Epithelial cell of esophagus (primary cell): ENCODE measurements at regions not wholly inside any gene's neighbourhood (a gene's known extent, or its start where the extent isn't known, plus 50 kb on each side); places are given as distances from the start of the nearest gene placed in this dataset.

ENCODE experiments used
- DNase-seq: peaks from one replicate; pipeline ENCODE4 v3.0.0; 2010; ENCODE audit warnings: low read depth
- H3K4me3 ChIP-seq: 2 replicates; pipeline ENCODE4 v1.5.1; 2011; ENCODE audit warnings: mild to moderate bottlenecking, low read length, control low read depth
- TF ChIP-seq, protein P1 (sequence below): IDR thresholded peaks from 2 replicates; pipeline ENCODE4 v1.5.1; 2011; ENCODE audit warnings: low read depth, mild to moderate bottlenecking, low read length, control low read depth, inconsistent platforms; ENCODE audit not compliant: insufficient read depth; ENCODE audit errors: missing control alignments

DNA sequence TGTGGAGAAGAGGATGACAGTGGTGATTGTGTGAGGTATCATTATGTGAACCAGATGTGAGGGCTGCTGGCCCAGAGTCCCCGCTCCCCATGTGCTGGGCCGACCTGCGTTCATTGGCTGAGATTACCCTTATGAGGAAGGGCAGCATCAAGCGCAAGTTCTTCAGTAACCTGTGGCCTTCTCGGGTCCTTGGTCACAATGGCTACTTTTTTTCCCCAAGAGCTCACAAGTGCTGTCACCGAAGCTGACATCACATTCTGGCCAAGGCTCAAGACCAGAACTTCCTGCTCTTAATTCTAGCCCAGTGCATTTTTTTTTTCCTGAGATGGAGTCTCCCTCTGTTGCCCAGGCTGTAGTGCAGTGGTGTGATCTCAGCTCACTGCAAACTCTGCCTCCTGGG is 262.9 kb downstream of the RHOU start:
- H3K4me3 ChIP-seq: no peak overlapping the region
- TF ChIP-seq, protein P1, sequence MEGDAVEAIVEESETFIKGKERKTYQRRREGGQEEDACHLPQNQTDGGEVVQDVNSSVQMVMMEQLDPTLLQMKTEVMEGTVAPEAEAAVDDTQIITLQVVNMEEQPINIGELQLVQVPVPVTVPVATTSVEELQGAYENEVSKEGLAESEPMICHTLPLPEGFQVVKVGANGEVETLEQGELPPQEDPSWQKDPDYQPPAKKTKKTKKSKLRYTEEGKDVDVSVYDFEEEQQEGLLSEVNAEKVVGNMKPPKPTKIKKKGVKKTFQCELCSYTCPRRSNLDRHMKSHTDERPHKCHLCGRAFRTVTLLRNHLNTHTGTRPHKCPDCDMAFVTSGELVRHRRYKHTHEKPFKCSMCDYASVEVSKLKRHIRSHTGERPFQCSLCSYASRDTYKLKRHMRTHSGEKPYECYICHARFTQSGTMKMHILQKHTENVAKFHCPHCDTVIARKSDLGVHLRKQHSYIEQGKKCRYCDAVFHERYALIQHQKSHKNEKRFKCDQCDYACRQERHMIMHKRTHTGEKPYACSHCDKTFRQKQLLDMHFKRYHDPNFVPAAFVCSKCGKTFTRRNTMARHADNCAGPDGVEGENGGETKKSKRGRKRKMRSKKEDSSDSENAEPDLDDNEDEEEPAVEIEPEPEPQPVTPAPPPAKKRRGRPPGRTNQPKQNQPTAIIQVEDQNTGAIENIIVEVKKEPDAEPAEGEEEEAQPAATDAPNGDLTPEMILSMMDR: no peak
- no peak for DNase-seq

DNA sequence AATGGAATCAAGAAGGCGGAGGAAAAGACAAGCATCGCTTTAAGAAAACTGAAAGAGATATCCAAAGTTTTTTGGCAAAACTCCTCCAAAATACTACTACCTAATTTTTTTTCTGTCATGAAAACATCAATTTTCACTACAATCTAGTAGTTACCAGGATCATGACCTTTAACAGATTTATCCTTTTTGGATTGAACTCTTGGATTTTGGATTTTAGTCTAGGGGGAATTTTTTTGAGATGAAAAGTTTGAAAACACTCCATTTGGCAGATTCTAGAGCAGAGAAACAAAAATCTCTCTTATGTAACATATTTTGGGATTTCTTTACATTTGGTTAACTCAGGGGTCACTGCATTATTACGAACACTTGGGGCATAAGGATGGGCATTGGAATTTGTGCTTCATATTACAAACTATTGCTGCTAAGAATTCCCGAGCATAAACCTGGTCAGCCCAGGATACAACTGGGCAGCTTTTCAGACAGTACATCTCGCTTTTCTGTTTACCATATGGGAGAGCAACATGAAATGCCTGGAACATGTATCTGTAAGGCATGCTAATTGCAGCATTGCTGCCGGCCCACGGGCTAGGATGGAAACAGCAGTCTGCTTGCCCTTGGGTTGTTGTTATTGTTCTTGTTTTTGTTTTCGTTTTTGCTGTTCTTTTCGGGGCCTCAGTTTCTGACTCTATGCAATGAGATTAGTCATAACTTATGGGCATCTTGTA is 264.3 kb downstream of the RHOU start:
- DNase-seq: no peak
- no peak overlapping the region for H3K4me3 ChIP-seq
- TF ChIP-seq, protein P1: no peak

DNA sequence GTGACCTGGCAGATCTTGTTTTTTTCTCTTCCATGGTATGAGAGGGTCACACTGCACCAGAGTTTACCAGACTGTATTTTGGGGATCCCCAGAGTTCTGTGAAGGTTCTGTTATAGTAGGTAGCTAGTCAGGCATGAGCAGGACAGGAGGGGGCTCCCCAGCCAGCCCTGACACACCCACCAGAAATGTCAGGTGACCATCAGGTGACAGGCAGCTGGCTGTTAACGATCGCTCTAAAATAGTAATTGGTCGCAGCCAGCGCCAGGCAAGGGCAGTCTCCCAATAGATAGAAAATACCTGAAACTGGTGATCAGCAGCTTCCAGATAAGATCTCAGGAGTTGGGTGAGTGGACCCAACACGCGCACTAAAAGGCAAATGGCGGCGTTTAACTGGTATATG is 264.9 kb downstream of the RHOU start:
- TF ChIP-seq, protein P1: no peak

DNA sequence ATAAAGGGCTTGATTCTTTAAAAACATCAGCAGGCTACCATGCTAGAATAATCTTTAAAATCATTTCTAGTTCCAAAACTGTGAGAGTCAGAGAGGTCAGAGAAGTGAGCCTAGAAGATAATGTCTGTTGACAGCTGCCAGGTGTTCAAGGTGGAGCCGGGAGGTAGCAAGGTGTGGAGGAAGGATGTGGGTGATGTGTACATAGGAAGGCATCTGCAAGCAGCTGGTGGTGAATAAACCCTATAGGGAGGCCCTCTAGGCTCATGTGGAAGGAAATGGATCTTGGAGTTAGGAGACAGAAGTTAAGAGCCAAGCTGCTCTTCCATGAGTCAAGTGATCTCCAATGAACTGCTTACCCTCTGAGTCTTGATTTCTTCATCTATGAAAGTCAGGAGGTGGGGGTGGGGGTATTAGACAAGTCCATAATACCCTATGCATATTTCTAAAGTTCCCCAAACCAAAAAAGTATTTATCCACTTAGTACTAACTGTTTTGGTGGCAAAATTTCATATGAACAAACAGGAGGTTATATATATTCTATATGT is 266.3 kb downstream of the RHOU start:
- TF ChIP-seq, protein P1: no peak
- no peak for DNase-seq

More for the DNA sequence above, 264.9 kb downstream of the RHOU start:
- H3K4me3 ChIP-seq: no peak overlapping the region
- no peak for DNase-seq

DNA sequence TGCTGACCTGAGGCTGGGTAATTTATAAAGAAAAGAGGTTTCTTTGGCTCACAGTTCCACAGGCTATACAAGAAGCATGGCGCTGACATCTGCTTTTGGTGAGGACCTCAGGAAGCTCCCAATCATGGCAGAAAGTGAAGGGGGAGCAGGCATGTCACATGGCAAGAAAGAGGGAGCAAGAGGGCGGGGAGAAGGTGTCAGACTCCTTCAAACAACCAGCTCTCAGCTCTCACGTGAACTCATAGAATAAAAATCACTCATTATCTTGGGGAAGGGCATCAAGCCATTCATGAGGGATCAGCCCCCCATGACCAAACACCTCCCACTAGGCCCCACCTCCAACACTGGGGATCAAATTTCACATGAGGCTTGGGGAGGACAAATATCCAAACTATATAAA is 266.8 kb downstream of the RHOU start:
- DNase-seq: no peak
- TF ChIP-seq, protein P1: no peak
- H3K4me3 ChIP-seq: no peak overlapping the region

More for the DNA sequence above, 266.3 kb downstream of the RHOU start:
- H3K4me3 ChIP-seq: no peak overlapping the region

DNA sequence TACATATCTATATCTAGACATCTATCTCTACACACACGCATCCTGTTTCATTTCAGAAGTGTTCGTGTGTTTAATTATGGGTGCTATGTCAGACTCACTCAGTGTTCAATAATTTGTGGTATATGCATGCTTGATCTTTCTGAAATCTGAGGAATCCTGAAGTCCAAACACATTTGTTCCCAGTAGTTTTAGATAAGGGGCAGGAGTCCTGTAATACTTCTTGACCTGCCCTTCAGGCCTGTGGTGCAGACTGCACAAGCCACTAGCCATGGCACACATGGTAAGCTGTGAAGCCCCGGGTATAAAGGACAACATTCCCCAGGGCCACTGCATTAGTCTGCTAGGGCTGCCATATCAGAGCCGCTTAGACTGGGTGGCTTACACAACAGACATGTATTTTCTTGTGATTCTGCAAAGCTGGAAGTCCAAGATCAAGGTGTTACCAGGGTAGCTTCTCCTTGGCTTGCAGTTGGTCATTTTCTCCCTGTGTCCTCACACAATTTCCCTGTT is 267.2 kb downstream of the RHOU start:
- DNase-seq: no peak
- TF ChIP-seq, protein P1: no peak
- no peak overlapping the region for H3K4me3 ChIP-seq
